ENCODE measurements at regions not wholly inside any gene's neighbourhood (a gene's known extent, or its start where the extent isn't known, plus 50 kb on each side); places are given as distances from the start of the nearest gene placed in this dataset.

DNA sequence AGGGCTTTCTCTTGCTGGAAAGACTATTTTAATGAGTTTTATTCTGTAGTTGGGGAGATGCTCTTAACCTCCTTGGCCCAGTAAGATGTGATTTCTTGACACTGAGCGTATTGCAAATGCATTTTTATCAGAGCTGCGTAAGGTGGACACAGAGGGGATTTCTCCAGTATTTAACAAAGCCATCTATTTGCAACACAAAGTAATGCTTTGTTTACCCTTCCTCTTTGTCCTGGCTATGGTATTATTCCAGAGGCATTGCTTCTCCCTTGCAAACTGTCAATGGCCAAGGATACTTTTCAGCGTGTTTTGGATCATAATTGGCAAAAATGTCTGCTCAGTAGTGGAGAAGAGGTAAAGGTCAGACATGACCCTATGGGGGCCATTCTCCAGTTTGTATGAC is 90.8 kb upstream of the PIK3C3 start:
- Histone ChIP-seq H3K27me3 (ENCODE audit: control insufficient read depth in 2 of 2, insufficient read depth in 2 of 2, low read length in 2 of 2) (no peaks in the 10 kb centered on the region), H3K4me3 (replicated peaks in 1 of 3; ENCODE audit: insufficient read depth in 1 of 3, low read depth in 1 of 3, low read length in 3 of 3) (no peak overlapping the region), H3K27ac (ENCODE audit: insufficient read depth, low read depth, low read length) (no peak overlapping the region), H3K9me3 (replicated peaks; ENCODE audit: control insufficient read depth, insufficient read depth, low read length) (no peaks in the 10 kb centered on the region), H3K9me1 (replicated peaks; ENCODE audit: control insufficient read depth, extremely low read depth, insufficient read depth, low read length) (no peaks in the 10 kb centered on the region), H3K9ac (replicated peaks; ENCODE audit: extremely low read depth, insufficient read depth, low read length) (no peak overlapping the region), H3K4me2 (ENCODE audit: insufficient read depth, low read length) (no peak overlapping the region), H2AFZ (ENCODE audit: low read depth, low read length) (no peak overlapping the region), H3K79me2 (ENCODE audit: control insufficient read depth, insufficient read depth, low read length) (no peaks in the 10 kb centered on the region), H3K4me1 (ENCODE audit: control insufficient read depth, extremely low read depth, insufficient read depth, low read length) (no peaks in the 10 kb centered on the region), H3K36me3 (ENCODE audit: control insufficient read depth in 2 of 2, extremely low read depth in 1 of 2, insufficient read depth in 2 of 2, low read length in 2 of 2) (no peaks in the 10 kb centered on the region), H4K20me1 (replicated peaks; ENCODE audit: control insufficient read depth, extremely low read depth, insufficient read depth, low read length) (no peaks in the 10 kb centered on the region)
- intact Hi-C loops (cut with micrococcal nuclease) = no loop called here
- no peak for TF ChIP-seq JUN (IDR thresholded peaks at IDR 0.05; ENCODE audit: borderline replicate concordance, insufficient read depth, insufficient read length, low read depth)
- no peak for TF ChIP-seq FOS (IDR thresholded peaks at IDR 0.05; ENCODE audit: borderline replicate concordance, insufficient read depth, low read length)
- TF ChIP-seq MAX (IDR thresholded peaks at IDR 0.05; ENCODE audit: insufficient read depth, insufficient read length) = no peak
- TF ChIP-seq CTCF (IDR thresholded peaks at IDR 0.05; ENCODE audit: extremely low read depth in 1 of 2, insufficient read depth in 1 of 2, low read depth in 1 of 2, low read length in 2 of 2) = no peak
- TF ChIP-seq GATA2 (IDR thresholded peaks at IDR 0.05; ENCODE audit: insufficient read depth, insufficient read length, low read depth, low read length) = no peak
- no peak for TF ChIP-seq POLR2A (IDR thresholded peaks at IDR 0.05; ENCODE audit: low read depth, low read length)
- no peak for TF ChIP-seq MYC (IDR thresholded peaks at IDR 0.05; ENCODE audit: low read depth, low read length)
- TF ChIP-seq POLR2AphosphoS5 (IDR thresholded peaks at IDR 0.05; ENCODE audit: insufficient read depth, low read depth, low read length) = no peak
- no peak for TF ChIP-seq EZH2 (IDR thresholded peaks at IDR 0.05; ENCODE audit: borderline replicate concordance, low read depth, low read length, severe bottlenecking)
- no peak for DNase-seq (ENCODE audit: low read depth, low spot score)
- no peak for FAIRE-seq
- POLR2A ChIA-PET = no interaction called here
- CTCF ChIA-PET = no interaction called here
- dilution Hi-C loops (cut with MboI; ENCODE audit: extremely low pct_ligation_motif_present, low sequenced_read_pairs) = no loop called here
- BruUV-seq (replicated peaks) = no TSS peak

All from endothelial cell of umbilical vein (primary cell).